NCI-H2227 (cell line): ENCODE measurements at regions not wholly inside any gene's neighbourhood (a gene's known extent, or its start where the extent isn't known, plus 50 kb on each side); places are given as distances from the start of the nearest gene placed in this dataset.
"Not testable (repeated sequence)": the region's sequence is repeated elsewhere in the genome, so short reads cannot be mapped to it uniquely, and the experiment has no call there.

Experiments
- DNase-seq: peaks from one replicate; lab custom pipeline; 2025; ENCODE audit not compliant: unreplicated experiment; lab: John Stamatoyannopoulos, UW

DNA sequence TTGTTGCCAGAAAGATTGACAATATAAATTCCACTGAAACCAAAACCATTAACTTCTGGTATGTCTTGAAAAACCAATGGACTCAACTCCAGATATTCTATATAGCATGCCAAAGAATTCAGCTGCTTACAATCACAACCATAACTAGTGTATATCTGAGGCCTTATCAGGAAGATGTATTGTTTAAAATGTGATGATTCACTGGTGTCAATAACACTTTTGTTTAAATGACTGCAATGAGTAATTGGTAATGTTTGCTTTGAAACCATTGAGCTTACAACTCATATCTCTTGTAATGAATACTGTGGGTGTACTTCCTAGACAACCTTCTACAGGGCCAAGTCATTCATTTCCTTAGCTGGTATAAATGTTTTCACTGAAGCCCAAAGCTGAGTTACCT lies 727.9 kb upstream of the KCND2 start:
- no peak for DNase-seq

DNA sequence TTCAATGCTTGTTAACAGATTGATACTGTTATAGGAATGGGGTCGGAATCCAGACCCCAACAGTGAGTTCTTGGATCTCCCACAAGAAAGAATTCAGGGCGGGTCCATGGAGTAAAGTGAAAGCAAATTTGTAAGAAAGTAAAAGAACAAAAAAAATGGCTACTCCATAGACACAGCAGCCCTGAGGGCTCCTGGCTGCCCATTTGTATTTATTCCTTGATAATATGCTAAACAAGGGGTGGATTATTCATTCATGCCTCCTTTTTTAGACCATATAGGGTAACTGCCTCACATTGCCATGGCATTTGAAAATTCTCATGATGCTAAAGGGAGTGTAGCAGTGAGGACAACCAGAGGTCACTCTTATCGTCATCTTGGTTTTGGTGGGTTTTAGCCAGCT lies 717.2 kb upstream of the KCND2 start:
- no peak for DNase-seq

DNA sequence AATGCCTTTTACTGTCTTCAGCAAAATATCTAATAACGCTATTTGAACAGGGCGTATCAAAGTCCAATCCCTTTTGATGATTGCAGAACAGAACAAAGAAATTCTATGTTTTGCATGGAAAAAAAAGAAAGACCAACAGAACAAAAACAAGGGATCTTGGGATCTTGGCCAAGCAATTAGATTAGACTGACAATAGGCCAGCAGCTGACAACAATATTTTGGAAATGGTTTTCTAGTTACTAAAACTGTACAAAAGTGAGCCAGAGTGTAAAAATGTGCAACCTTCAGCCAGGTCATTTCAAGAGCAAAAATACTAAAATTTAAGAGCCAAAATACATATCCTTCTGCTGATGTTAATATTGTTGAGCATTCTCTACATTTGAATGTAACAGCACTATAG lies 716.5 kb upstream of the KCND2 start:
- no peak for DNase-seq

DNA sequence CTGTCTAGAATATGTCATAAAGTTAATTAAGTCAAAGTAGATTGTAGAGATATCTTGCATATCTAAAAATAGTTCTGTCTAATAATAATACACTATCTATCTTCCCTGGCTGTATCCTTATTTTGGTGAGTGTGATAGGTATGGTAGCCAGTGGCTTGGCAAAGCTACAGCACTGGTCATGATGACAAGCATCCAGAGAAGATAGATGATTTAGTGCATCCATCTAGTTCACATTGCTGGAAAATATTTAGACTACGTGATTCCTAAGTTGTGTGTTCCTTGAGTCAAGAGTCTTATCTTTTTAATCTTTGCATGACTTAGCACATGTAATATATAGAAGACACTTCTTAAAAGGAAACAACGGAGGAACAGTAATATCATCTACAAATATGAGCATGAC lies 711.2 kb upstream of the KCND2 start:
- DNase-seq: no peak

DNA sequence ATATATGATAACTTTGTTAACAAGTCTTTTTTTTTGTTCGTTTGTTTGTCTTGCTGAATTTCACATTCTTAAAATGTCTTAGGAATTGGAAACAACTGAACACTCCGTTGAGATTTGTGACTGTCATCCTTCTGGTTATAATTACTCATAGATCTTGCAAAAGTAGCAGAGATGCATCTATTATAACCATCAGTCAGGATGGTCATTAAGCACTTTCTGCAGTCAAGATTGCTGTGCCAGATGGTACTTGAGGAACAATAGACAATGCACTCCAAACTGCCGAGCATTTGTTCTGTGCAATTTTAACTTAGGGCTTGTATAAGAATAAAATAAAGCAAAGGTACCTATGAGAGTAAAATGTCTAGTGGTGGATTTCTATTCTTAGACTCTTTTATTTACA lies 710.1 kb upstream of the KCND2 start:
- DNase-seq: peak; percentile 68

DNA sequence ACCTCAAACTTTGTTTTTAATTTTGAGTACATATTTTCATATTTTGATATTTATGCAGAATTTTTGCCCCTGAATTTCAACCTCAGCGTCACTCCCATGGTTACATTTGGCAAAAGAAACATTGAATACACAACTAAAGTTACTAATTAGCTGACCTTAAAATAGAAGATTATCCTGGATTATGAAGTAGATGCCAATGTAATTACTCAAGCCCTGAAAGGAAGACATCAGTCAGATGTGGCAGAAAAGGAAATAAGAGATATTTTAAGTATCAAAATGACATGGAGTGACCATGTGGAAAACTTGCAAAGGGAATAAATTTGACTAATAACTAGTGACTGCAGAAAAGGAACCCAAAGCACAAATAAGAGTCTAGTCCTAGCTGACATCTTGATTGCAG lies 701.3 kb upstream of the KCND2 start:
- no peak for DNase-seq

DNA sequence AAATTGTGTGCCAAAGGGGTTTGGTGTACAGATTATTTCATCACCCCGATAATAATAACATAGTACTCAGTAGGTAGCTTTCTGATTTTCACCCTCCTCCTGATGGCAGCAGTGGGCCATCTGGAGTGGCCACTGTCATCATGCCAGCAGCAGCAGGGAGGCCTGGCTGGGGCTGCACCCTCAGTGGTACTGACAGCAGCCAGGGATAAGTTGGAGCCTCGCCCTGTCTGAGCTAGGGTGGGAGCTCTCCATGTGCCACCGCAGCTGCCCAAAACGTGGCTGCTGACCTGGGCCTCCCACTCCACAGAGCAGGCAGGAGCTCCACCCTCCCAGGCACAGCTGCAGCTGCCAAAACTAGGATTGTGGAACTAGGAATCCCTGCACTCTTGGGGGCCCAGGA lies 700.8 kb upstream of the KCND2 start:
- DNase-seq: no peak

DNA sequence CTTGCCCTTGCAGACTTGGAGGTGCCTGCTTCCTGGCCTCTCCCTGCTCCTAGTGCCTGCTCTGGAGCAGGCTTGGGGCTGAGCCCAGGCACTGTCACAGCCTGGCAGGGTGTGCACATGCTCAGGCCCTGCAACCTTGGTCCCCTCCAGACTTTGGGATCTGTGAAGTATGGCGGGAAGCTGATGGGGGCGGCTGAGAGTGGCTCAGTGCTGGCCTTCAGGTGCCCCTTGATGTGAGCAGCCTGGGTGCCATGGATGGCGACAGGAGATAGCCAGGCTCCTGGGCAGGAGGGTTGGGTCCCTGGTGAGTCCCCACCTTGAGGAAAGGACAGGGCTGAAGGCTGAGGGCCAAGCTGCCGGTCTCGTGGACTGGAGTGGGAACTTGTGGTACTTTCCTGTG lies 700.4 kb upstream of the KCND2 start:
- no peak for DNase-seq

DNA sequence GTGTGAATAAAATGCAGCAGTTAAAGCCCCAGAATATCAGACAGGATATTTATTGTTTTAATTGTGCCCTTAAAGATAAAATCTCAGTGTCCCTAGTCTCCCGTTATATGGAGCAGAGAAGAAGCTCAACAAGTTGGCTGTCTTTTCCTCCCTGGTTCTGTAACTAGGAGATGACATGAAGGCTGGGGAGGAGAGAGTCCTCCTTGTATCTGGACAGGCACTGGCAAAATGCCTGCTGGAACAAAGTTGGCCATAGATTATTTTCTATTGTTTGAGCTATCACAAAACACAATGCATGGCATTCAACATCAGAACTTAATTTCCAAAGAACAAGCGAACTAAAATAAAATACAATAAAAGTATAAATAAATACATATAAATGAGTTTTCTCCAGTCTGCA lies 694.9 kb upstream of the KCND2 start:
- DNase-seq: no peak

DNA sequence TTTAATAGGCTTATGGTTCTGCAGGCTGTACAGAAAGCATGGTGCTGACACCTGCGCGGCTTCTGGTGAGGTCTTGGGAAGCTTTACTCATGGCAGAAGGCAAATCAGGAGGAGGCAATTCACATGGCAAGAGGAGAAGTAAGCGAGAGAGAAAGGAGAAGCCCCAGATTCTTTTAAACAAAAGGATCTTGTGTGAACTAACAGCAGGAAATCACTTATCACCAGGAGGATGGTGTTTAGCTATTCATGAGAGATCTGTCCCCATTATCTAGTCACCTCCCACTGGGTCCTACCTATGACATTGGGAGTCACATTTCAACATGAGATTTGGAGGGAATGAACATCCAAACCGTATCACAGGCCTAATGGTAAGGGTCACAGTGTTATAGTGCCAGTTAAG lies 678.0 kb upstream of the KCND2 start:
- DNase-seq: peak; percentile 4

DNA sequence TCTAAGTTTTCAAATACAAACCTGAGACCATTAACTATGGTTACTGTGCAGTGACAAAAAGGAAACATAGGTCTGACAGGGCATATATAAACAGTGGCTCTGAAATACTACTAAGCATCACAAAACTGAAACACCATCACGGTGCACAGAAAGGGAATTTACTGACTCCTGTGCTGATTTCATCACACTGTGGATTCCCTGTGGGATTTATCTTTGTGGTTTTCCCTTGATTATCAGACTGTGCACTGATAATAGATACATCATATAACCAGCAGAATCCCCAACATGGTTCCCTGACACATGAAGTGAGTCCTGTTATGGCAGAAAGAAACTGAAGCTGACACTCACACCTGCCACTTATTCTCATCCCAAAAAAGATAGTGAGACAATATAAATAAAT lies 676.3 kb upstream of the KCND2 start:
- DNase-seq: no peak

DNA sequence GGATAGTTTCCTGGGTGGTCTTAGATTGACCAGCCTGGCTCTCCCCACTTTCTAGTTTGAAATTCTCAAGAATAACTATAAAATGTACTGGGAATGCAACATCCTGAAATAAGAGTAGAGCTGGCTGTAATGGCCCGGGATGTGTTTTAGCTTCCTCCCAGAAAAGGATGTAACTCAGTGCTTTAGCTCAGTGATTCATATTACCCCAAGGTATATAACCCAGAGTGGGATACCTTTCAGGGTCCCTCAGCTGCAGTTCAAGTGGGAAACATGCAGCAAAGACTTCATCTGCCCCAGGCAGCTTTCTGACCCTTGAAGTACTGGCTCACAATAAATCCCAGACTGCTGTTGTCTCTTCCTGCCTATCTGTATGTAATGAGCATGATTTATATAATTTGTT lies 666.7 kb upstream of the KCND2 start:
- no peak for DNase-seq

DNA sequence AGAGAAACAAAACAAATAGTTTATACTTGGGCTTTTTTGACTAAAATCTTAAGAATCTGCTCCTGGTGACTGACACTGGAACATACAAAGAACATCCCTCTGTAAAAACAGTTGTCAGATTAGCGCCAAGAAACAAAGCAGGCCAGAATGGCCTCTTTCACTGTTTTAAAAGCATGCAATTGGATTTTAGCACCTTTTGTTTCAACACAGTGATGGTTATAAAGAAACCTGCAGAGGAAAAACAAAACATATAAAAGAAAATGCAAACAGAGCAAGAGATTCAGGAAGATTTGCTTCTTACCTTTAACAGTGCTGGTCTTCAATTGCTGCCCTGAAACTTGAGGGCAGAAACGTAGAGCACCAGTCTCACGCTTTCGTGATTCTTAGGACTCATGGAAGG lies 652.2 kb upstream of the KCND2 start:
- no peak for DNase-seq

DNA sequence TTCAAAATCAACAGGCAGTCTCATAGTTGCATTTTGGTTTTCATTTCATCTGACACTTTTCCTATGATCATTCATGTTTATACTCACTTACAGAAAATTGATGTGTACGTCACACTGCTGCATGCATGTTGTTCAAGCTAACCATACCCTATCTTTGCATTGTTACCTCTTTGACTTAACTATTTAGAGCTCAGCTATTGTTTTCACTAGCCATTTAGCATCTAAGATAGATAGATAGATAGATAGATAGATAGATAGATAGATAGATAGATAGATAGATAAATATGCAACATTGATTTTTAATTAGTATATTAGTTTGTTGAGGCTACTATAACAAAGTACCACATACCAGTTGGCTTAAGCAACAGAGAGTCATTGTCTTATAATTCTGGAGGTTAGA lies 649.5 kb upstream of the KCND2 start:
- no peak for DNase-seq

DNA sequence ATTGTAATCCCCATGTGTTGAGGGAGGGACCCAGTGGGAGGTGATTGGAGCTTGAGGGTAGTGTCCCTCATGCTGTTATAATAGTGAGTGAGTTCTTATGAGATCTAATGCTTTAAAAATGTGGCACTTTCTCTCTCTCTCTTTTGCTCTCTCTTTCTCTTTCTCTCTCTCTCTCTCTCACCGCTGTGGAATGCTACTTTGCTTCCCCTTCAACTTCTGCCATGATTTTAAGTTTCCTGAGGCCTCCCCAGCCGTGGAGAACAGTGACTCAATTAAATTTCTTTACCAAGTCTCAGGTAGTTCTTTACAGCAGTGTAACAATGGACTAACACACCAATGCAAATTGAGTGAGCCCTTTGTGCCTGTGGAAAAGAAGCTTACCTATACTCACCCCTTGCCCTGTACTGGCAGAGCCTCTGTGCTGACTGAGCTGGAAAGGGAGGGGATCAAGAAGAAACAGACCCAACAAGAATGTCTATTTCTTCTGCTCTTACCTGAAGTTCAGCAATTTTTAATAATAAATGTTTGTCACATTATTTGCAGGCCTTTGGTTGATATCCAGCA lies 642.5 kb upstream of the KCND2 start:
- no peak for DNase-seq

DNA sequence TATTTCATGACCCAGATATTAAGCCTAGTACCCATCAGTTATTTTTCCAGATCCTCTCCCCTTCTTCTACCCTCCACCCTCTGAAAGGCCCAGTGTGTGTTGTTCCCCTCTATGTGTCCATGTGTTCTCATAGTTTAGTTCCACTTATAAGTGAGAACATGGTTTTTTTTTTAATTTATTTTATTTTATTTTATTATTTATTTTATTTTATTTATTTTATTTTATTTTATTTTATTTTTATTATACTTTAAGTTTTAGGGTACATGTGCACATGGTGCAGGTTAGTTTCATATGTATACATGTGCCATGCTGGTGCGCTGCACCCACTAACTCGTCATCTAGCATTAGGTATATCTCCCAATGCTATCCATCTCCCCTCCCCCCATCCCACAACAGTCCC lies 639.2 kb upstream of the KCND2 start:
- DNase-seq: not testable (repeated sequence)

DNA sequence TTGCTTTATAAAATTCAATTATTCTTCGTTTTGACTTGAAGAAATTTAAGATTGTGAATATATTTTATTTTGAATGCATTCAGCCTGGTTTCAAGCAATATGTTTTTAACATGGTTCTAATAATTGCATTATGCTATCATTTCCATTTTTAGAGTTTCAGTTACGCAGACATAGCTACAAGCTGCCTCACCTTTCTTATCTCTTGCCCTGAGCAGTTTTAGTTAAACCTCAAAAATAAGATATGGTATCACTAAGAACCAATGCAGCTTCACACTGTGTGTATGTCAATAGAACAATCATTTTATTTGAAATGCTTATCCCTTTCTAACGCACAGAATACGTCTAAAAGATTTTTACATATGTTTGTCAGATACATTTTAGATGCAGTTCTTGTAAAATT lies 632.6 kb upstream of the KCND2 start:
- no peak for DNase-seq

DNA sequence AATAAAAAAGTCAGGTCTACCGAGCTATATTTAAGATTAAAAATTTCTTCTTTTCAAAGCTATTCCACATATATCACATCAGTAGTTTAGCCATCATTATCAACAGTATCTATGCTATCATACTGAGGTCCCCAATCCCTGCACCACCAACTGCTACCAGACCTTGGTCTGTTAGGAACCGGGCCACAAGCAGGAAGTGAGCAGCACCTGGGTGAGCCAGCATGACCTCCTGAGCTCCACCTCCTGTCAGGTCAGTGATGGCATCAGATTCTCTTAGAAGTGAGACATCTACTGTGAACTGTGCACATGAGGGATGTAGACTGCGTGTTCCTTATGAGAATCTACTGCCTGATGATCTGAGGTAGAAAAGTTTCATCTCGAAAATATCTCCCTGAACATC lies 632.1 kb upstream of the KCND2 start:
- DNase-seq: no peak

DNA sequence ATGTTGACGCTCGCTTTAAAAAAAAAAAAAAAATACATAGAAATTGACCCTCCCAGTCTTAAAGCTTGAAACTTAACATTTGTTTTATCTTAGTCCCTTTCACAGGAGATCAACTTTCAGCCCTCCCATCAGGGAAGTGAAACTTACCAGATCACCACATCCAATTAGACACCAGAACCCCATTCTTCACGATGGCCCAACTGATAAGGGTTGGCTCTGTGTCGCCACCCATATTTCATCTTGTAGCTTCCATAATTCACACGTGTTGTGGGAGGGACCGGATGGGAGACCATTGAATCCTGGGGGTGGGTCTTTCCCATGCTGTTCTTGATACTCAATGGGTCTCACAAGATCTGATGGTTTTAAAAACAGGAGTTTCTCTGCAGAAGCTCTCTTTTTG lies 629.4 kb upstream of the KCND2 start:
- DNase-seq: no peak

DNA sequence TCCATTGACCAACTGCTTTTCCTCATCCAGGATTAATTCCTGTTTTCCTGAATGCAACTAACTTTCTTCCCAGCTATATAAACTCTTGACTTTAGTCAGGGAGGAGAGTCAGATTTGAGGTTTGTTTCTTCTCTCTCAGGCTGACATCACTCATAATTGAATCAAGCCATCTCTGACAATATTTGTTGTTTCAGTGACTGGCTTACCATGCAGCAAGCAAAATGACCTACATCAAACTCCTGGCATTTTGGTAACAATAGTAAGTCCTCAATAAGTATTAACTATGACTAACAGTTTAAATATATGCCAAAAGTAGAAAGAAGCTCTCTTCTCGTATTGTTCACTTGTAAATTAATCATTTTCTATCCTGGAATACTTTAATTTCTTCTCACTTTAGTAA lies 625.7 kb upstream of the KCND2 start:
- no peak for DNase-seq

DNA sequence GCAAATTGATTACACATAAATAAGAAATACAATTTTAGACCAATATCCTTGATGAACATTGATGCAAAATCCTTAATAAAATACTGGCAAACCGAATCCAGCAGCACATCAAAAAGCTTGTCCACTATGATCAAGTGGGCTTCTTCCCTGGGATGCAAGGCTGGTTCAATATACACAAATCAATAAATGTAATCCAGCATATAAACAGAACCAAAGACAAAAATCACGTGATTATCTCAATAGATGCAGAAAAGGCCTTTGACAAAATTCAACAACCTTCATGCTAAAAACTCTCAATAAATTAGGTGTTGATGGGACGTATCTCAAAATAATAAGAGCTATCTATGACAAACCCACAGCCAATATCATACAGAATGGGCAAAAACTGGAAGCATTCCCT lies 624.2 kb upstream of the KCND2 start:
- DNase-seq: not testable (repeated sequence)

DNA sequence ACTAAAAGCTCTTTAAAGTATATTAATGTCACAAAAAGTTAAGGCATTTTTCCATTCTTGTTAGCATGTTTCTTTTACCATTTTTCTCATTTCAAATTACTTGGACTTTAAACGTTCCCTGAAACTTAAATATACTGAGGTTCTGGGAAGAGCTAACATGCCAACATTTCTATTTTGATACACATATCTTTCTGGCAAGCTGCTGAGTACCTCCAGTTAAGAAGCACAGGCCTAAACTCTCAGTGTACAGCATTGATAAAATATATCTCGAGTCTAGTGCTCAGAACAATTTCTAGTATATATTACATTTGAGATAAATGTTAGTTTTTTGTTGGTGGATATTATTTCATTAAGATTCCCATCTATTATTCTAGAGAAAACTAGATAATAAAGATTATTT lies 612.9 kb upstream of the KCND2 start:
- DNase-seq: no peak

DNA sequence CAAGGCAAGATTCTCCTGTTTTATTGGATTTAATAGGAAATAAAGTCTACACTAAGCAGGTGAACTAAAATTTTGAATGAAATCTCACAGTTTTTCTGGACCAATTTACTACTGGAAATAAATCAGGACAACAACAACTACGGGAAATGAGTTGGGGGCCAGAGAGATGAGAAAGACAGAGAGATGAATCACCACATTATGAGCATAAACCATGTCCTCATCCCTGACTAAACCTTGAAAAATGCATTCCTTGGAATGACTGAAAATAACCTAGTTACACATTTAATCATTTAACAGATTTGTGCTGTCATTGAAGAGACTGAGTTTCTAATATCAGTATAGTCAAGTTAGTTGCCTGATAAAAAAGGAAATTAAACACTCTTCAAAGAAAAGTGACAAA lies 608.4 kb upstream of the KCND2 start:
- no peak for DNase-seq

DNA sequence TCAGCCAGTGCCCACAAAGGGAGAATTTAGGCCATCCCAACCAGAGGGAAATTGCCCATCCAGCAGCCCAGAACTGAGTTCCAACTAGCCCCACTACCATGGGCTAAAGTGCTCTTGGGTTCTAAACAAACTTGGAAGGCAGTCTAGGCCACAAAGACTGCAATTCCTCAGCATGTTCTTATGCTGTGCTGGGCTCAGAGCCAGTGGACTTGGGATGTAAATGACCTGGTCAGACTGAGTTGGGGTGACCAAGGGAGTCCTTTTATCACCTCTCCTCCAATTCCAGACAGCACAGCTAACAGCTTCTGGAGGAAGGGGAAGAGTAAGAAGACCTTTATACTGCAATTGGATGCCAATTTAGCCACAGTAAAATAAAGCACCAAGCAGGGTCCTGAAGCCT lies 607.2 kb upstream of the KCND2 start:
- DNase-seq: no peak
